Ovary (tissue), 3 donors: ENCODE measurements at regions not wholly inside any gene's neighbourhood (a gene's known extent, or its start where the extent isn't known, plus 50 kb on each side); places are given as distances from the start of the nearest gene placed in this dataset.

Experiments
- CTCF ChIP-seq, 3 donors: fragments of 450-650 bp in 2 of 3; fragments of 200-600 bp in 1 of 3; IDR thresholded peaks; one replicate each; pipeline versions ENCODE4 v1.5.1 to v1.8.0; 2016 to 2022; ENCODE audit warnings: antibody characterized with exemption in 3 of 3, mild to moderate bottlenecking in 1 of 3
- EP300 ChIP-seq: sonication (generic); formaldehyde crosslinking; IDR thresholded peaks from one replicate; pipeline ENCODE4 v1.6.1; 2017; ENCODE audit warnings: antibody characterized with exemption
- POLR2A ChIP-seq: fragments of 450-650 bp; IDR thresholded peaks from one replicate; pipeline ENCODE4 v1.6.1; 2017; ENCODE audit warnings: antibody characterized with exemption, mild to moderate bottlenecking, moderate library complexity
- donor health status: DM: no; HTN: no; CAD: no.

GRCh38 chr12:22899184-22899583, 274.2 kb downstream of the ETNK1 start:
- TF ChIP-seq CTCF (IDR thresholded peaks at IDR 0.05) (no peak), POLR2A (no peak), EP300 (no peak)
